Inferior parietal cortex (tissue), 1 donor: ENCODE measurements at regions not wholly inside any gene's neighbourhood (a gene's known extent, or its start where the extent isn't known, plus 50 kb on each side); places are given as distances from the start of the nearest gene placed in this dataset.

ENCODE experiments used
- DNase-seq: peaks from one replicate; pipeline ENCODE4 v3.0.0-alpha.2; 2016; ENCODE audit errors: extremely low spot score

DNA sequence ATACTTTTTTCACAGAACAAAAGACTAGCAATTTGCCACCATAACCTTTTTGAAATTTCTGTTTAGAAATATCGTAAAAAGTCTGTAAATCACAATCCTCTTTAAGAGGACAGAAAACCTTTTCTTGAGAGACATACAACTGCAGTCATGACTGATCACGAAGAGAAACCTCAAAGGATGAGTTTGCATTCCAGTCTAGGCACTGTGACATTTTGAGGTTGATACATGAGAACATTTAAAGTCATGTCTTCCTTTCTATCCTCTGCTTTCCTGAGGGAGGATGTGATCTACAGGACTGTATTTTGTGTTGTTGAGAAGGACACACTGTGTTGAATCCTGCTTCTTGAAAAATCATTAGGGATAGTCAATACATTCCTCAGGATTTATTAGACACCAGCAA is 476.7 kb upstream of the CCDC179 start:
- DNase-seq, result no peak

DNA sequence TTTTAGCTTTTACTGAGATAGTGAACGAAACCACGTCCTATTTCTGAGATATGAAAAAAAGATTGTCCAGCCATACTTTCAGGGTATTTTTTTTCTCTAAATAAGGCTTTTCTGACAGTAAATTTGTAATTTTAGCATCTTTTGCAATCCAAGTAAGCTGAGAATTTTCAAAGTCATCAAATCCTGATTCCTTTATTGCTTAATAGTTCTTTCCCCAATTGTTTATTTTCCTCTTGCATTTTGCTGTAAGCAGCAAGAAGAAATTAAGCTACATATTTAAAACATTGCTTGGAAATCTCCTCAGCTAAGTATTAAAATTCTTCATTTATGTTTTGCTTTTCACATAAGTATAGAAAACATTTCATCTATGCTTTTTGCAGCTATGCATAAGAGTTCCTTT is 493.3 kb upstream of the CCDC179 start:
- no peak for DNase-seq

DNA sequence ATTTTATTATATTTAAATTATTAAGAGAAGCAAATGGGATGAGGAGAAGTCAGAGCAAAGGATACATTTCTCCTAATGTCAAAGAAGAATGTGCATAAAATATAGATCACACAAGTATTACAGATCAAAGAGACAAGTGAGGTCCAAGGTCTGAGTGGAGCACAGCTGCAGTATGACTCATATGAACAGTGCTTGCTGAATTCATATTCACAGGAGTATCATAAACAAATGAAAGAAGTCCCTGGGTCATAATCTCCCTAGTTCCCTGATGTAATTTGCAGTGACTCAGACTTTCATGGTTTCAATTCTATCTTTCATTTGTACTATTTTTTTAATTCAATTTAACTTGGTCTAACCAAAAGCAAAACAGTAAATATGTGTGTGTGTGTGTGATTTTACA is 499.0 kb upstream of the CCDC179 start:
- DNase-seq, result no peak

DNA sequence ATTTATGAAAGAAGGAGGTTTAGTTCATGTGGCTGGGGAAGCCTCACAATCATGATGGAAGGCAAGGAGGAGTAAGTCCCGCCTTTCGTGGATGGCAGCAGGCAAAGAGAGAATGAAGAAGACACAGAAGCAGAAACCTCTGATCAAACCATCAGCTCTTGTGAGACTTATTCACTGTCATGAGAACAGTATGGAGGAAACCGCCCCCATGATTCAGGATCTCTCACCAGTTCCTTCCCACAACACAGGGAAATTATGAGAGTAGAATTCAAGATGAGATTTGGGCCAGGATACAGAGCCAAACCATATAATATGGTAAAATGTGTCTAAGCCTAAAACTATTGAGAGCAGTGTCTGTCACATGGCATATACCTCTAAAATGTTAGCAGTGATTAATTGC is 503.8 kb upstream of the CCDC179 start:
- no peak for DNase-seq

DNA sequence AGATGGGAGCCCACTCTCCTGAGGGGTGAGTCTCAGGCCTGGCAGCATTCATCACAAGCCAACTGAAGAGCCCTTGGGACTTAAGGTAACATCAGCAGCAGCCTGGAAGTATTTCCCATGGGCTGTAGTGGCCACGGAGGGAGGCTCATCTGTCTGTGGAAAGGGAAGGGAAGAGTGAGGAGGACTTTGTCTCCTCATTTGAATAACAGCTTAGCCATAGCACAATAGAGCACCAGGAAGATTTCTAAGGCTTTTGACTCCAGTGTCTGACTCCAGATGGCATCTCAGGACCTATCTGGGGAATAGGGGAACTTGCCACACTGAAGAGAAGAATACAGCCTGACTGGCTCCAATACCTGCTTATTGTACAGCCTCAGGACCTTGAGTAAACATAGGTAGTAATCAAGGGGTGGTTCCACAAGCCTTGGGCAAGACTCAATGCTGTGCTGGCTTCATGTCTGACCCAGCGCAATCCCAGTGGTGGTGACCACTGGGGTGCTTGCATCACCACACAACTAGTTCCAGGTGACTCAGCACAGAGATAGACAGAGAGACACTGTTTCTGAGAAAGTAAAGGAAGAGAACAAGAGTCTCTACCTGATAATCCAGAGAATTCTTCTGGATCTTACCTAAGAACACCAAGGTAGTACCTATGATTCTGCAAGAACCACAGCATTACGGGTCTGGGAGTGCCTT is 510.5 kb upstream of the CCDC179 start:
- DNase-seq, result no peak

DNA sequence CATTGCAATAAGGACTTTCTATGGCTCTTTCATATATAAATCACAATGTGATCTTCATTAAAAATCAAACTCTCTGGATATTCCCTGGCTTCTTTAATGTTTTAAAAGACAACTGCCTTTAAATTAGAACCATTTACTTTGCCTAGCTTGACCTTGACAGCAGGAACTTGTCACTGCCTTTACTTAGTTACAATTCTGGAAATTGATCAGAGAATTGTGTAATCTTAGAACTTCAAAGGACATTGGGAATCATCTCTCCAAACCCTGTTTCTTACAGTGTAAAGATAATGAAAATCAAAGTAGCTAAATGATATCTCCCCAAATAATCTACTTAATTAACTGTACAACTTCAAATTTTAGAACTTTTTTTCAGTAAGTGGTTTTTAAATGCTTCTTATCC is 517.6 kb upstream of the CCDC179 start:
- DNase-seq, result no peak

DNA sequence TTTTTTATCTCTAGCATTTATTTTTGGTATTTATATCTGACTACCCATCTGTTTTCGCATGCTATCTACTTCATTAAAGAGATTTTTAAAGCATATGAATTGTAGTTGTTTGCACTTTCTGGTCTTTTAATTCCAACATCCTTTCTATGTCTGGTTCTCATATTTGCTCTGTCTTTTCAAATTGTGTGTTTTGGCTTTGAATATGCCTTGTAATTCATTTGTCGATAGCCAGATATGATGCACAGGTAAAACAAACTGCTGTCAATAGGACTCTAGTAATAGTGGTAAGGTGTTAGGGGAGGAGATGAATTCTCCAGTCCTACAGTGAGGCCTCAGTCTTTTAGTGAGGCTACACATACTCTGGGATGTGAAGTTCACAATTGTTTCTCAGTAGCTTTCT is 530.8 kb upstream of the CCDC179 start:
- DNase-seq, result no peak

DNA sequence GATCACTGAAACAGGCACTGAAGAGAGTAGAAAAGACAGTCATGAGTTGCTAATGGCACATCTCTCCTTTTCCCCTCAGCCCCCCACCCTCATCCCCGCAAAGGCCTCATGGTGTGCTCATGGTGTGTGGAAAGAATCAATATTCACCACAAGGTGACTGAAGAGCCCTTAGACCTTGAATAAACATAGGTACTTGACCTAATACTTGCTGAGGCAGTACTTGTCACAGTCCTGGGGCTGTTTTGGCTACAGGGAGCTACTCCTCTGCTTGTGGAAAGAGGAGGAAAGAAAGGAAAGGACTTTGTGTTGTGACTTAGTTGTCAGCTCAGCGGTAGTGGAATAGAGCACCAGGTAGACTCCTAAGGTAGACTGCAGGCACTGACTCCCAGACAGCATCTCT is 537.8 kb upstream of the CCDC179 start:
- DNase-seq, result no peak

DNA sequence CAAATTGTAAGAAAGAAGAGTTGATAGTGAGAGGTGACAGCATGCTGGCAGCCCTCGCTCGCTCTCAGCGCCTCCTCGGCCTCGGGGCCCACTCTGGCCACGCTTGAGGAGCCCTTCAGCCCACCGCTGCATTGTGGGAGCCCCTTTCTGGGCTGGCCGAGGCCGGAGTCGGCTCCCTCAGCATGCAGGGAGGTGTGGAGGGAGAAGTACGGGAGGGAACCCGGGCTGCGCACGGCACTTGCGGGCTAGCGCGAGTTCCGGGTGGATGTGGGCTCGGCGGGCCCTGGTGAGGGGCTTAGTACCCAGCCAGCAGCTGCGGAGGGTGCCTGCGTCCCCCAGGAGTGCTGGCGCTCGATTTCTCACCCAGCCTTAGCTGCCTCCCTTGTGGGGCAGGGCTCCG is 539.7 kb upstream of the CCDC179 start:
- no peak for DNase-seq

DNA sequence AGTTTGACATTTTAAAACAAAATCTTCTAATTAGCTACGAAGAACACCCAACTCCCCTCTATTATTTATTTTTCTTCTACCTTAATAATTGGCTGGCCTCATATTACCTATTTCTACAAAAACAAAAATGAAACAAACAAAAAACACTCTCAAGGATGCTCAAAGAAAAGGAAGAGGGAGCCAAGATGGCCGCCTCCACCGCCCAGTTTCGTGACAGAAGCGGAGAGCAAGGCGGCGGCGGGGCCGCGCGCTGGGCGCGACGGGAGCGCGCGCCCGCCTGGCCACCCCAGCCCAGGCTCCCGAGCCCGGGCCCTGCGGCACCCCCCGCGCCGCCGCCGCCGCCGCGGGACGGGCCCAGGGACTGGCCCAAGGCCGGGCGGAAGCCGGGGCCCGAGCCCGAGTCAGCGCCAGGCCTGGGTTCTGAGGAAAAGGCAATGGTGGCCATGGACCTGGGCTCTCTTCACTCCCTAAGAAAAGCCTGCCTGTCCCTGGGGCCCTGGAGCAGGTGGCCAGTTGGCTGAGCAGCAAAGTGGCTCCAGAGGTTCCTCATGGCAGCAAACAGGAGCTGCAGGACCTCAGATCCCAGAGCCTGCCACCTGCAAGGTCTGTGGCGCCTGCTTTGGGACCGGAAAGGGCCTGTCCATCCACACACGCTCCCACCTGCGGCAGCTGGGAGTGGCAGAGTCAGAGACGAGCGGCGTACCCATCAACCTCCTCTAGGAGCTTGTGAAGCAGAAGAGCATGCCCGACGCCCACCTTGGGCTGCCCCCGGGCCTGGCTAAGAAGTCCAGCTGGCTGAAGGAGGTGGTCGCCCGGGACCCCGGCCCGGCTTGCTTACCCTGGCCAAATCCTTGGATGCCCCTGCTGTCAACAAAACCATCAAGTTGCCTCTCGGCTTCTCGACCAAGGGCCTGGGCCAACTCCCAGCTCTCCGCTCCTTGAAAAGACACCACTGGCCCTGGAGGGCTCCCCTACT is 543.2 kb upstream of the CCDC179 start:
- no peak for DNase-seq

DNA sequence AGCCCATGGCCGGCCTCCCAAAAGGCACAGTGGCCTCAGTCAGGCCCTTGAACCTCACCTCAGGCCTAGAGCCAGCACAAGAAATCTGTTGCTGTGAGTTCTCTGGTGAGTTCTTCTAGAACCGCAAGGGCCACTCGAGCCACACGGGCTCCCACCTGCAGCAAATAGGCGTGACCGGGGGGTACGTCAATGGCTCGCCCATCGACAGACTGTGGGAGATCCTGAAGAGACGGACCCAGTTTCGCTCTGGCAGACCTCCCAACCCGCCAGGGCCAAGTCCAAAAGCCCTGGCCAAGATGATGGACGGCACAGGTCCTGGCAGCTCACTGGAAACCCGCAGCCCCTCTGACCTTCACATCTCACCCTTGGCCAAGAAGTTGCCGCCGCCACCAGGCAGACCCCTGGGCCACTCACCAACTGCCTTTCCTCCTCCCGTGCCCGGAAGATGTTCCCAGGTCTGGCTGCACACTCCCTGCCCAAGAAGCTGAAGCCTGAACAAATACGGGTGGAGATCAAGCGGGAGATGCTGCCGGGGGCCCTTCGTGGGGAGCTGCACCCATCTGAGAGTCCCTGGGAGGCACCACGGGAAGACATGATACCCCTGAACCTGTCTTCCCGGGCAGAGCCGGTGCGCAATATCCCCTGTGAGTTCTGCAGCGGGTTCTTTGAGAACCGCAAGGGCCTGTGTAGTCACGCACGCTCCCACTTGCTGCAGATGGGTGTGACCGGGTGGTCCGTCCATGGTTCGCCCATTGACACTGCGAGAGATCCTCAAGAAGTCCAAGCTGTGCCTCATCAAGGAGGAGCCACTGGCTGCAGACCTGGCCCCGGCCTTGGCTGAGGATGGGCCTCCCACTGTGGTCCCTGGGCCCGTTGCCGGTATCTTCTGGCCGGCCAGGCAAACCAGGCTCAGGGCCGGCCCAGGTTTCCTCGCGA is 544.2 kb upstream of the CCDC179 start:
- DNase-seq, result no peak

DNA sequence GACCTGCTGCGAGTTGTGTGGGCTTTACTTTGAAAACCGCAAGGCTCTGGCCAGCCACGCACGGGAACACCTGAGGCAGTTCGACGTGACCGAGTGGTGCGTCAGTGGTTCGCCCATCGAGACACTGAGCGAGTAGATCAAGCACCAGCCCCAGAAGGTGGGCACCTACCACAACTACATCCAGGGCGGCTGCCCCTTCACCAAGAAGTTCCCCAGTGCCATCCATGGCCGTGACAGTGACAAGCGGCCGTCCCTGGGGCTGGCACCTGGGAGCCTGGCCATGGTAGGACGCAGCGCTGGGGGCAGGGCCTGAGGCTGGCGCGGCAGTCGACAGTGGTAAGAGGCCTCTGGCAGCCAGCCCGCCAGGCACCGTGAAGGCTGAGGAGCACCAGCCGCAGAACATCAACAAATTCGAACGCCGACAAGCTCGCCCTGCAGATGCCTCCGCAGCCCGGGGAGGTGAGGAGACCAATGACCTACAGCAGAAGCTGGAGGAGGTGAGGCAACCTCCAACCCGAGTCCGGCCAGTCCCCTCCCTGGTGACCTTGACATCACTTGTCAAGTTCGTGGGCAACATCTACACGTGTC is 545.2 kb upstream of the CCDC179 start:
- no peak for DNase-seq

DNA sequence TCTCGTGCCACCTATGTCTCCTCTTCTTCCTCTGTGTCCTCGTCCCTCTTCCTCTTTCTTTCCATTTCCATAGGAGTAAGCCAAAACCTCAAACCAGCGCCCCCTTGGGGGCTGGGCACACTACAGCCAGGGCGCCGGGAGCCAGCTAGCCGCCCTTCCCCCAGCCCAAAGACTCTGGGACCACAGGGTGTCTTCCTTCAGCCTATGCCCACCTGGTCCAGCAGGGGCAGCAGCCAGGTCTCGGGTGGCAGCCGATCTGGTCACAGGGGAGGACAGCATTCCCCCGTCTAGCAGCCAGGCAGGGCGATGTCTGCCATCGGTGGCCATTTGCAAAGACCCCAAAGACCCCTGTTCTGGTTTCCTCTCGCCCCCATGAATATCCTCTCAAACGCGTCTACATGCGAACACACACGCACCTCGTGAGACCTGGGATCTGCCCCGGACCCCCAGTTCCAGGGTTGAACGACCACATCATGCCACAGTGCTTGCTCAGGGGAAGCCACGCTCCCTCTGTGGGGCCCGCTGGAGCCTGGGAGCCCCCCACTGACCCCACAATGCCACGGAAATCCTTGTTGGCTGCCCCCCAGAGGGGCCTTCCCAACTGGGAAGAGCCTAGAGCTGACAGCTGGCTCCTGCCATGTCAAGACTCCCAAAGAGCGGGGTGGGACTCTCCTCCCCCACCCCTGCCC is 546.0 kb upstream of the CCDC179 start:
- no peak for DNase-seq

DNA sequence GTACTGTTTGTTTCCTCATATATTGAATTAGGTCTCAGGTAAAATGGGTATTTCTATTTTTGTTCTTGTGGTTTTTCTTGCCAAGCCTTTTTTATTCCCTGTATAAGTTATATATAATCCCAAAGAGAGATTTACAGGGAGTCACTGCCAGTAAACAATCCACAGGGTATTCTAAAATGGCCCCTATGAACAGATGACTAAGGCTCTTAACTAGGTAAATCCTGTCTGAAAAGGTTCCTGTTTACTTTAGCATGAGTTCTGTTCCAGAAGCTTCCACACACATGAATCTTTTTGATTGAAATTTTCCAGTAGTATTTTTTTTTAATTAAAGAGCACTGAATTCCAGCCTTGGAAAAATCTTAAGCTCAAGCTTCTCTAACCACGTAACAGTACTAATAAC is 552.8 kb upstream of the CCDC179 start:
- DNase-seq, result no peak

DNA sequence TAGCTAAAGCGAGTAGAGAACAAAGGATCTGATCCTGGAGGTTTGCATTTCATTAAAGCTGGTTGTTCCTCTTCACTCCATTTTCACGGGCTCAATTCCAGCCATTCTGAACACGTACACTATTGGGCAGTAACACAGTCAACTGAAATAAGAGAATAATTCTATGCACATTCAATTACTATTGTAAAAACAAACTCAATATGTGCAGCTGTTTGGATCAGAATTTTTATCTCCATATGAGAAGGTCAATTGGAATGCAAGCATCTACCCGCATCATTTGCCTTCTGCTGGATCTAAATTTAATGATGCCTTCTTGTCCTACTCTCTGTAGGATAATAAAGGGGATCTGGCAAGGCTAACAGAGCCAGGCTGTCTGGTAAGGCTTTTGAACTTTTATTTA is 562.8 kb upstream of the CCDC179 start:
- no peak for DNase-seq

DNA sequence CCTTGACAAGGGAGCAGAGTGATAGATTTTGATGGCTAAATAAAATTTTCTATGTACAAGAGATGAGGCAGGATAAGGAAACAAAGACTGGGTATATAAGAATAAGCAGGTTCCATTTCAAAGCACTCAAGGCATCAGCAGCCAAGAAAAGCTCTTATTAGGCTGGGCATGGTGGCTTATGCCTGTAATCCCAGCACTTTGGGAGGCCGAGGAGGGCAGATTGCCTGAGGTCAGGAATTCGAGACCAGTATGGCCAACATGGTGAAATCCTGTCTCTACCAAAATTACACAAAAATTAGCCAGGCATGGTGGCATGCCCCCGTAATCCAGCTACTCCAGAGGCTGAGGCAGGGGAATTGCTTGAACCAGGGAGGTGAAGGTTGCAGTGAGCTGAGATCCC is 563.4 kb upstream of the CCDC179 start:
- DNase-seq, result no peak

DNA sequence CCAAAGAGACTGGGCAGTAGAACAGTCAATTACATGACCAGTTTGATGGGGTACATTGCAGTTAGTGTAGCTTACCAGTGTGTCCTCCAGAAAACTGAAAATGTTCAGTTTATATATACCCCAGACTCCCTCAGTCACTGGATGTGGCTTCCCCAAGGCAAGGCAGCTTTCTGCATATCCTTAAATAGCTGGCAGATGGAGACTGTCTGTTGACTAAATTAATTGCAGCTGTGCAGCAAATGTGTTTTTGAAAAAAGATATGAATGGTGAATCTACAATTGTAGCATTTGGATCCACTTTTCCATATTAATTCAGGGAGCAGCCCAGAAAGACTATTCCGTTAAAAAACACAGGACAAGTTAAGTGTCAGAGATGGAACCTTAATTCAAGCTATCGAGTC is 565.1 kb upstream of the CCDC179 start:
- no peak for DNase-seq

DNA sequence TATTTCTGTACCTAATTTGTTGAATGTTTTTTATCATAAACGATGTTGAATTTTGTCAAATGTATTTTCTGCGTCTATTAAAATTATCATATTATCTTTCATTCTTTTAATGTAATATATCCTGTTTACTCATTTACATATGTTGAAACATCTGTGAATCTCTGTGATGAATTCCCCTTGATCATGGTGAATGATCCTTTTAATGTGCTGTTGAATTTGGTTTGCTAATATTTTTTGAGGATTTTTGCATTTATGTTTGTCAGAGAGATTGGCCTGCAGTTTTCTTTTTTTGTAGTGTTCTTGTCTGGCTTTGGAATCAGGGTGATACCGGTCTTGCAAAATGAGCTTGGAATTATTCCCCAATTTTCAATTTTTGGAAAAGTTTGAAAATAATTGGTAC is 569.3 kb upstream of the CCDC179 start:
- no peak for DNase-seq

DNA sequence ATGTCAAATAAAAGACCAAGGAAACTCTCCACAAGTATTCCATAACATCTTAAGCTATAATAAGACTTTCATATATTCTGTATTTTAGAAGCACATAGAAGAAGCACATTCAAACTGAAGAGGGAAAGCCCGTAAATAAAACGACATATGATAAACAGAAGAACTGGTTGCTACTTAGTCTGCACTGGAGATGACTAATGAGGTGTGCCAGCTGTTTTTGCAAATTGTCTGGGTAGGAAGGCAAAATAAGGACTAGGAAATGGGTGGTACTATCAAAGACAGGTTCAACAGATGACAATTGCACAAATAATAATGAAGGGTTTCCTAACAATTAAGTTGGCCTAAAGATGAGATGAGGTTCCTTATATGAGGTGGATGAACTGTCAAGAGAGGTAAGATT is 593.2 kb upstream of the CCDC179 start:
- no peak for DNase-seq

DNA sequence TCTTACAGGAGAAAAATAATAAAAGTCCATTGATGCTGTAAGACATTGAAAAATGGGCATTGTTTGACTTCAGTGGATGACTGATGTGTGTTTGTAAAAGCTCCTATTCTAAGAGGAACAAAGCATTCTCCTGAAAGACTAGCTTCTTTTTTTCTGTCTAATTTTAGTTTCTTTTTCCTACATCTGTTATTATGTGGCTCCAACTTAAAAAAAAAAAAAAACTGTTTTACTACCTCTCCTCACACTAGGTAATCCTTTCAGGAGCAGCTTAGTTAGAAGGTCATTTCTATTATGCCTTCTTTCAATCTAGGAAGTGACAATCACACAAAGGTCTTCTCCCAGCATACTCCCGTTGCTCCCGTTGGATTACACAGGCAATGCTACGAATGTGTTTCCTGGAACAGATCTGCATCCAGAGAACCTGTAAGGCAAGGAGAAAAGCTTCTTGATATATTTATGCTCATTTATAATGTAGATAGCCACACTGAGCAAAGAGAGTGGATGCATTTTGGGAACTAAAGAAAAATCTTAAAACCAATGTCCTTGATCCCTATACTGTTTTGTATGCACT is 595.1 kb upstream of the CCDC179 start:
- DNase-seq, result no peak

DNA sequence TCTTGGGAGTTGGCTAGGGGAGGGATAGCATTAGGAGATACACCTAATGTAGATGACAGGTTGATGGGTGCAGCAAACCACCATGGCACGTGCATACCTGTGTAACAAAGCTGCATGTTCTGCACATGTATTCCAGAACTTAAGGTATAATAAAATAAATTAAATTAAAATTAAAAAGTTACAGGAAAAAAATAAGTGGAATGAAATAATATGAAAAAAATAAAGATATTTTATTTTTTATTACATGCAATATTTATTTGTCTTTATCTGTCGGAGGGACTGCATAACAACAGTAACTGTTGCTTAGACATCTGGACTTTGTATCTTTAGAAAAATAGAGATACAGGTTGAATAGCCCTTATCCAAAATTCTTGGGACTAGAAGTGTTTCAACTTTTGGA is 597.4 kb upstream of the CCDC179 start:
- no peak for DNase-seq
